GM23248 (cell line): ENCODE measurements at regions not wholly inside any gene's neighbourhood (a gene's known extent, or its start where the extent isn't known, plus 50 kb on each side); places are given as distances from the start of the nearest gene placed in this dataset.

Experiments
- EZH2 ChIP-seq: fragments of 200-600 bp; sonication (generic); IDR thresholded peaks from 2 replicates; pipeline ENCODE4 v1.6.1; 2018; ENCODE audit warnings: antibody characterized with exemption, mild to moderate bottlenecking; ENCODE audit not compliant: insufficient read depth, poor library complexity, severe bottlenecking
- EZH2phosphoT487 ChIP-seq: fragments of 200-600 bp; sonication (generic); IDR thresholded peaks from 2 replicates; pipeline ENCODE4 v1.6.1; 2018; ENCODE audit warnings: antibody characterized with exemption, moderate library complexity, mild to moderate bottlenecking, low read depth; ENCODE audit not compliant: insufficient read depth

- TF ChIP-seq EZH2 (no peak), EZH2phosphoT487 (no peak)
Observed at GRCh38 chr12:67590149-67590790, 58.3 kb upstream of the DYRK2 start.
